HL-60 (cell line): ENCODE measurements at regions not wholly inside any gene's neighbourhood (a gene's known extent, or its start where the extent isn't known, plus 50 kb on each side); places are given as distances from the start of the nearest gene placed in this dataset.

Experiments used
- DNase-seq, 2 experiments: peaks; one replicate each; pipeline ENCODE4 v3.0.0-alpha.2; 2010 to 2020; ENCODE audit warnings: low read depth in 1 of 2, low spot score in 1 of 2
- H3K27ac ChIP-seq: fragments of 250-450 bp; sonication (Bioruptor Pico); replicated peaks from 2 replicates; pipeline ENCODE4 v1.5.1; 2020; ENCODE audit warnings: mild to moderate bottlenecking, moderate library complexity
- H3K27me3 ChIP-seq: fragments of 250-450 bp; sonication (Bioruptor Pico); 2 replicates; pipeline ENCODE4 v1.5.1; 2021; ENCODE audit warnings: mild to moderate bottlenecking, moderate library complexity; ENCODE audit not compliant: insufficient read depth, poor library complexity, severe bottlenecking
- H3K4me3 ChIP-seq: replicated peaks from 2 replicates; pipeline ENCODE4 v1.5.1; 2011; ENCODE audit warnings: mild to moderate bottlenecking, control low read depth, low read length; ENCODE audit not compliant: insufficient read depth
- GABPA ChIP-seq: IDR thresholded peaks from 2 replicates; pipeline ENCODE4 v1.6.1; 2012; ENCODE audit warnings: low read depth
- POLR2AphosphoS5 ChIP-seq: IDR thresholded peaks from 2 replicates; pipeline ENCODE4 v1.6.1; 2012; ENCODE audit warnings: low read depth
- SPI1 ChIP-seq: IDR thresholded peaks from 2 replicates; pipeline ENCODE4 v1.6.1; 2012; ENCODE audit warnings: low read depth, mild to moderate bottlenecking, borderline replicate concordance
- TF ChIP-seq, protein P1 (sequence below): IDR thresholded peaks from one replicate; pipeline ENCODE4 v1.5.1; 2011; ENCODE audit warnings: low read length, control low read depth, inconsistent platforms; ENCODE audit not compliant: insufficient read depth
- TF ChIP-seq, protein P2 (sequence below): IDR thresholded peaks from 2 replicates; pipeline ENCODE4 v1.6.1; 2012; ENCODE audit warnings: low read depth; ENCODE audit not compliant: insufficient replicate concordance

DNA sequence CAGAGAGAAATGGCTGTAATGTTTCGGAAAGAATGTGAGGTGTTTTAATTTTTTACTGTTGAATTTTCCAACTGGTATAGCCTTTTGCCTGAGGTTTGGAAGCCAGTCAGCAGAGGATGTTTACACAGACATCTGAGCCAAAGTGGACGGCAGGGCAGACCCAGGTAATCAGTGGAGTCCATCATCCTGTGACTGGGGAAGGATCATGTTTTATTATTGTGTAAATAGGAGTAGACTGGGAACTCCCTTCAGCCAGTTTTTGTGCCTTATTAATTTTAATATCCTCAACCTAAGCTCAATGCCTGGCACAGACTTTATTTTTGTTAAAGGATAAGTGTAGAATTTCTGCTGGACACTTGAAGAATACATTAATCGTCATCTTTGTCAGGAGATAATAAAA is 142.0 kb upstream of the GAREM1 start:
- DNase-seq = no peak
- Histone ChIP-seq H3K27ac (no peak overlapping the region), H3K27me3 (no peaks in the 10 kb centered on the region), H3K4me3 (no peak overlapping the region)
- TF ChIP-seq GABPA (no peak), POLR2AphosphoS5 (no peak), SPI1 (no peak)
- TF ChIP-seq, protein P1, sequence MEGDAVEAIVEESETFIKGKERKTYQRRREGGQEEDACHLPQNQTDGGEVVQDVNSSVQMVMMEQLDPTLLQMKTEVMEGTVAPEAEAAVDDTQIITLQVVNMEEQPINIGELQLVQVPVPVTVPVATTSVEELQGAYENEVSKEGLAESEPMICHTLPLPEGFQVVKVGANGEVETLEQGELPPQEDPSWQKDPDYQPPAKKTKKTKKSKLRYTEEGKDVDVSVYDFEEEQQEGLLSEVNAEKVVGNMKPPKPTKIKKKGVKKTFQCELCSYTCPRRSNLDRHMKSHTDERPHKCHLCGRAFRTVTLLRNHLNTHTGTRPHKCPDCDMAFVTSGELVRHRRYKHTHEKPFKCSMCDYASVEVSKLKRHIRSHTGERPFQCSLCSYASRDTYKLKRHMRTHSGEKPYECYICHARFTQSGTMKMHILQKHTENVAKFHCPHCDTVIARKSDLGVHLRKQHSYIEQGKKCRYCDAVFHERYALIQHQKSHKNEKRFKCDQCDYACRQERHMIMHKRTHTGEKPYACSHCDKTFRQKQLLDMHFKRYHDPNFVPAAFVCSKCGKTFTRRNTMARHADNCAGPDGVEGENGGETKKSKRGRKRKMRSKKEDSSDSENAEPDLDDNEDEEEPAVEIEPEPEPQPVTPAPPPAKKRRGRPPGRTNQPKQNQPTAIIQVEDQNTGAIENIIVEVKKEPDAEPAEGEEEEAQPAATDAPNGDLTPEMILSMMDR = no peak
- TF ChIP-seq, protein P2, sequence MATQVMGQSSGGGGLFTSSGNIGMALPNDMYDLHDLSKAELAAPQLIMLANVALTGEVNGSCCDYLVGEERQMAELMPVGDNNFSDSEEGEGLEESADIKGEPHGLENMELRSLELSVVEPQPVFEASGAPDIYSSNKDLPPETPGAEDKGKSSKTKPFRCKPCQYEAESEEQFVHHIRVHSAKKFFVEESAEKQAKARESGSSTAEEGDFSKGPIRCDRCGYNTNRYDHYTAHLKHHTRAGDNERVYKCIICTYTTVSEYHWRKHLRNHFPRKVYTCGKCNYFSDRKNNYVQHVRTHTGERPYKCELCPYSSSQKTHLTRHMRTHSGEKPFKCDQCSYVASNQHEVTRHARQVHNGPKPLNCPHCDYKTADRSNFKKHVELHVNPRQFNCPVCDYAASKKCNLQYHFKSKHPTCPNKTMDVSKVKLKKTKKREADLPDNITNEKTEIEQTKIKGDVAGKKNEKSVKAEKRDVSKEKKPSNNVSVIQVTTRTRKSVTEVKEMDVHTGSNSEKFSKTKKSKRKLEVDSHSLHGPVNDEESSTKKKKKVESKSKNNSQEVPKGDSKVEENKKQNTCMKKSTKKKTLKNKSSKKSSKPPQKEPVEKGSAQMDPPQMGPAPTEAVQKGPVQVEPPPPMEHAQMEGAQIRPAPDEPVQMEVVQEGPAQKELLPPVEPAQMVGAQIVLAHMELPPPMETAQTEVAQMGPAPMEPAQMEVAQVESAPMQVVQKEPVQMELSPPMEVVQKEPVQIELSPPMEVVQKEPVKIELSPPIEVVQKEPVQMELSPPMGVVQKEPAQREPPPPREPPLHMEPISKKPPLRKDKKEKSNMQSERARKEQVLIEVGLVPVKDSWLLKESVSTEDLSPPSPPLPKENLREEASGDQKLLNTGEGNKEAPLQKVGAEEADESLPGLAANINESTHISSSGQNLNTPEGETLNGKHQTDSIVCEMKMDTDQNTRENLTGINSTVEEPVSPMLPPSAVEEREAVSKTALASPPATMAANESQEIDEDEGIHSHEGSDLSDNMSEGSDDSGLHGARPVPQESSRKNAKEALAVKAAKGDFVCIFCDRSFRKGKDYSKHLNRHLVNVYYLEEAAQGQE = no peak

DNA sequence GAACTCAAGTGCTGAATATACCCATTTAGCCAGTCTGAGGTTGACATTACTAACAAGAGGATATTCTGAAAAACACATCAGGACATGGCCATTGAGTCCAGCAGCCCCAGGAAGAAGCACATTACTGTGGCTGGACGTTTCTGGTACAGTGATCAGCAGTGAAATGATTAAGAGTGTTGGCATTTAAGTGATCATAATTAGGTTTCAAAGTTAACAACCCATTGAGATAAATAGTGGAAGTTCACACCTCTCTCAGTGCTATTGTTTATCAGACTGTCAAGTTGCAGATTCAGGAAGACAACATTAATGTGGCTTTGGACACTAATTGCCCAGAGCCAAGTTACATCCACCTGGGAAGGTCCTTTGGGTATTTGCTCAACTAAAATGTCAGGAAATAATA is 139.5 kb upstream of the GAREM1 start:
- Histone ChIP-seq H3K4me3 (no peak overlapping the region), H3K27ac (no peak overlapping the region), H3K27me3 (no peaks in the 10 kb centered on the region)
- TF ChIP-seq POLR2AphosphoS5 = no peak
- TF ChIP-seq, protein P1 = no peak
- TF ChIP-seq SPI1 = no peak
- TF ChIP-seq GABPA = no peak
- TF ChIP-seq, protein P2 = no peak
- DNase-seq = no peak

DNA sequence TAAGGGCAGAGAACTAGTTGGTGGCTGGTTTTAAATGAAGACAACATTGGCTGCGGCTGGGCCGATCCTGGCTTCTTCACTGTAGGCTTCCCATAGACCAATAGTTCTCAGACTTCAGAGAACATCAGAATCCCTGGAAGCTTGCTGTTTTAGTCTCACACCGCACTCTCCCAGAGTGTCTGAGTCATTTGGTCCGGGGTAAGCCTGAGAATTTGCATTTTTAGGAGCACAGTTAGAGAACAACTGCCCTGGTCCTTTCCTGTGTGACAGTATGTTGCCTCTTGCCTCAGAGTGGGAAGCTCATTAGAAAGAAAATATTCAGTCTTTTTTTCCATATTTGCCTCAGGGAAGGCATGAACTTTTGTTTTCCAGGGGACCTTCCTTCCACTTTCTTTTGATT is 137.1 kb upstream of the GAREM1 start:
- no peak for DNase-seq
- no peak overlapping the region for H3K4me3 ChIP-seq
- TF ChIP-seq SPI1 (no peak), GABPA (no peak), POLR2AphosphoS5 (no peak)
- TF ChIP-seq, protein P2 = no peak
- TF ChIP-seq, protein P1 = no peak
- no peak overlapping the region for H3K27ac ChIP-seq
- no peaks in the 10 kb centered on the region for H3K27me3 ChIP-seq
